ENCODE measurements at regions not wholly inside any gene's neighbourhood (a gene's known extent, or its start where the extent isn't known, plus 50 kb on each side); places are given as distances from the start of the nearest gene placed in this dataset.

DNA sequence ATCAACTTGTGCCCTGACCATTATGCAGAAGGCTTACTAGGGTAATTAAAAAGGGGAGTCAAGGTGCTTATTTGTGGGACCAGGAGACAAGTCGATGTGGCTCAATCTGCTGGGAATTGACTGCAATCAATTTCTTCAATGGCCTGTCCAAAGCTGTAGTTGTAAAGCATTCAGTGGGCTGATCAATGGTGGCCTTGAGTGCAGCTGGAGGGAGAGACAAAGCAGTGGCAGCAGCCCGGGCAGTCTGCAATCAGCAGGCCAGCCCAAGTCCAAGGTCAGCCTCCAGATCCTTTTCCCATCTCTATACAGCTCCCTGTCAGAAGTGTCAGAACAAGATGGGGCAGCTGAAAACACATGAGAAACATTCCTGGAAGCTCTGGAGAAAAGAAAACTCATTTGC is 51.0 kb upstream of the BRINP1 start:
- TF ChIP-seq, protein P1, sequence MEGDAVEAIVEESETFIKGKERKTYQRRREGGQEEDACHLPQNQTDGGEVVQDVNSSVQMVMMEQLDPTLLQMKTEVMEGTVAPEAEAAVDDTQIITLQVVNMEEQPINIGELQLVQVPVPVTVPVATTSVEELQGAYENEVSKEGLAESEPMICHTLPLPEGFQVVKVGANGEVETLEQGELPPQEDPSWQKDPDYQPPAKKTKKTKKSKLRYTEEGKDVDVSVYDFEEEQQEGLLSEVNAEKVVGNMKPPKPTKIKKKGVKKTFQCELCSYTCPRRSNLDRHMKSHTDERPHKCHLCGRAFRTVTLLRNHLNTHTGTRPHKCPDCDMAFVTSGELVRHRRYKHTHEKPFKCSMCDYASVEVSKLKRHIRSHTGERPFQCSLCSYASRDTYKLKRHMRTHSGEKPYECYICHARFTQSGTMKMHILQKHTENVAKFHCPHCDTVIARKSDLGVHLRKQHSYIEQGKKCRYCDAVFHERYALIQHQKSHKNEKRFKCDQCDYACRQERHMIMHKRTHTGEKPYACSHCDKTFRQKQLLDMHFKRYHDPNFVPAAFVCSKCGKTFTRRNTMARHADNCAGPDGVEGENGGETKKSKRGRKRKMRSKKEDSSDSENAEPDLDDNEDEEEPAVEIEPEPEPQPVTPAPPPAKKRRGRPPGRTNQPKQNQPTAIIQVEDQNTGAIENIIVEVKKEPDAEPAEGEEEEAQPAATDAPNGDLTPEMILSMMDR (conservative IDR thresholded peaks at IDR 0.05; ENCODE audit: low read length), result no peak
- TF ChIP-seq EZH2phosphoT487 (IDR thresholded peaks at IDR 0.05; ENCODE audit: borderline replicate concordance, low read depth, low read length), result no peak

All from OCI-LY7 (cell line).